B cell (primary cell): ENCODE measurements at regions not wholly inside any gene's neighbourhood (a gene's known extent, or its start where the extent isn't known, plus 50 kb on each side); places are given as distances from the start of the nearest gene placed in this dataset.

ENCODE experiments used
- ATAC-seq: fragments of 200-7000 bp; cut with Tn5 transposase; one replicate; pipeline ENCODE4 v1.10.0; 2021; ENCODE audit warnings: low read depth, mild to moderate bottlenecking, moderate number of reproducible peaks, moderate library complexity
- CTCF ChIA-PET: fragments of 350-600 bp; sonication (Branson Sonifier 250); formaldehyde crosslinking; loops from one replicate; lab custom pipeline; 2021; ENCODE audit warnings: antibody characterized with exemption, inconsistent platforms; lab: Charles Lee
- POLR2A ChIA-PET: fragments of 350-600 bp; sonication (Branson Sonifier 250); formaldehyde crosslinking; loops from one replicate; lab custom pipeline; 2021; ENCODE audit warnings: antibody characterized with exemption; lab: Charles Lee
- DNase-seq: peaks from one replicate; pipeline ENCODE4 v3.0.0; 2013
- H2AFZ ChIP-seq: 2 replicates; pipeline ENCODE4 v1.6.1; 2012; ENCODE audit warnings: mild to moderate bottlenecking, low read depth, low read length; ENCODE audit not compliant: insufficient read depth, poor library complexity, severe bottlenecking
- H3K27ac ChIP-seq, 2 donors: 1 replicate in 1 of 2; 2 replicates in 1 of 2; pipeline ENCODE4 v1.5.1; 2012 to 2013; ENCODE audit warnings: low read length in 2 of 2, mild to moderate bottlenecking in 2 of 2, moderate library complexity in 1 of 2
- H3K27me3 ChIP-seq, 4 experiments: fragments of 200-600 bp in 1 of 4; sonication (generic) in 1 of 4; replicated peaks in 1 of 4; 1 replicate in 2 of 4; 2 replicates in 2 of 4; pipeline versions ENCODE4 v1.6.1 to v1.7.0; 2013 to 2016; ENCODE audit warnings: low read length in 3 of 4, mild to moderate bottlenecking in 2 of 4, mixed read lengths in 1 of 4, moderate library complexity in 1 of 4; ENCODE audit not compliant: insufficient read depth in 4 of 4, control insufficient read depth in 3 of 4; ENCODE audit errors: control extremely low read depth in 1 of 4
- H3K36me3 ChIP-seq, 2 experiments: replicated peaks in 1 of 2; 1 replicate in 1 of 2; 2 replicates in 1 of 2; pipeline versions ENCODE4 v1.6.1 to v1.7.1; 2013; ENCODE audit warnings: low read length in 1 of 2; ENCODE audit not compliant: insufficient read depth in 2 of 2, control insufficient read depth in 1 of 2; ENCODE audit errors: control extremely low read depth in 1 of 2, extremely low read depth in 1 of 2
- H3K4me1 ChIP-seq, 2 donors: fragments of 200-600 bp in 1 of 2; sonication (generic) in 1 of 2; 1 replicate in 1 of 2; 2 replicates in 1 of 2; pipeline versions ENCODE4 v1.5.1 to v1.6.1; 2013 to 2017; ENCODE audit warnings: low read length in 2 of 2; ENCODE audit not compliant: control insufficient read depth in 2 of 2, insufficient read depth in 2 of 2
- H3K4me2 ChIP-seq: replicated peaks from 2 replicates; pipeline ENCODE3; 2012; ENCODE audit warnings: mild to moderate bottlenecking, low read depth, low read length; ENCODE audit not compliant: poor library complexity, severe bottlenecking
- H3K4me3 ChIP-seq, 5 experiments: fragments of 200-600 bp in 1 of 5; sonication (generic) in 1 of 5; 1 replicate in 3 of 5; 2 replicates in 2 of 5; pipeline versions ENCODE4 v1.5.1 to v1.7.0; 2011 to 2016; ENCODE audit warnings: low read length in 4 of 5, mild to moderate bottlenecking in 4 of 5, low read depth in 2 of 5, control low read depth in 1 of 5, moderate library complexity in 1 of 5; ENCODE audit not compliant: insufficient read depth in 1 of 5; ENCODE audit errors: control extremely low read depth in 1 of 5, extremely low read depth in 1 of 5
- H3K79me2 ChIP-seq: fragments of 200-600 bp; sonication (generic); one replicate; pipeline ENCODE4 v1.6.0; 2016; ENCODE audit warnings: low read length; ENCODE audit not compliant: control insufficient read depth, insufficient read depth
- H3K9ac ChIP-seq: fragments of 200-600 bp; sonication (generic); 2 replicates; pipeline ENCODE4 v1.6.1; 2017; ENCODE audit warnings: mild to moderate bottlenecking, low read length, moderate library complexity
- H3K9me3 ChIP-seq, 3 donors: one replicate each; pipeline versions ENCODE4 v1.6.1 to v1.7.1; 2013; ENCODE audit warnings: low read length in 2 of 3; ENCODE audit not compliant: control insufficient read depth in 2 of 3, insufficient read depth in 1 of 3; ENCODE audit errors: control extremely low read depth in 1 of 3
- H4K20me1 ChIP-seq: 2 replicates; pipeline ENCODE4 v1.6.0; 2012; ENCODE audit warnings: mild to moderate bottlenecking, low read length; ENCODE audit not compliant: insufficient read depth, control insufficient read depth, poor library complexity, severe bottlenecking
- H3K27ac Mint-ChIP-seq: one replicate; pipeline ENCODE4 v1.8.0; 2021; ENCODE audit warnings: mixed read lengths
- H3K27me3 Mint-ChIP-seq: one replicate; pipeline ENCODE4 v1.8.0; 2021; ENCODE audit warnings: mixed read lengths
- H3K4me1 Mint-ChIP-seq: one replicate; pipeline ENCODE4 v1.8.0; 2021; ENCODE audit warnings: mixed read lengths
- H3K4me3 Mint-ChIP-seq: one replicate; pipeline ENCODE4 v1.8.0; 2021; ENCODE audit warnings: mixed read lengths
- H3K9me3 Mint-ChIP-seq: one replicate; pipeline ENCODE4 v1.8.0; 2022; ENCODE audit warnings: mixed read lengths; ENCODE audit not compliant: insufficient read depth
- EZH2 ChIP-seq: IDR thresholded peaks from 2 replicates; pipeline ENCODE4 v1.6.1; 2012; ENCODE audit warnings: borderline replicate concordance, low read depth, mild to moderate bottlenecking, moderate library complexity, low read length; ENCODE audit not compliant: insufficient read depth, poor library complexity, severe bottlenecking
- WGBS: methylation state at CpG from one replicate; pipeline ENCODE4 v1.1.5; 2013; ENCODE audit warnings: missing lambda C conversion rate; ENCODE audit not compliant: insufficient coverage; 5-methylcytosine and 5-hydroxymethylcytosine counted together
- intact Hi-C: fragments of 100-400 bp; cut with micrococcal nuclease; formaldehyde crosslinking; loops from one replicate; pipeline ENCODE4 v1.10.0; 2022
- TF ChIP-seq, protein P1 (sequence below): fragments of 200-600 bp; IDR thresholded peaks from one replicate; pipeline ENCODE4 v1.8.0; 2022; ENCODE audit warnings: antibody characterized with exemption, mild to moderate bottlenecking

DNA sequence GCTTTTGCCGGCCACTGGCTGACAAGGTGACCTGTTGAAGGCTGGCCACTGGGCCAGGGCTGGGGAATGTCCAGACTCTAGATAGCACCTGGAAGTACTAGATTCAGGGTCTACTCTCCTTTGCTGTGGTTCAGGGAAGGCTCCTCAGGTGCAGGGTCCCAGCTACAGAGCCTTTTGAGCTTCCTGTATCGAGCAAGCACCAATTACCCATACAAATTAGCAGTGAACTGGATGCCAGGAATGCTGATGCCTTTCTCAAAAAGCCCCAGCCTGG lies 213.4 kb downstream of the CYP26B1 start:
- H3K27ac Mint-ChIP-seq: no peak overlapping the region
- no peak for TF ChIP-seq EZH2
- TF ChIP-seq, protein P1, sequence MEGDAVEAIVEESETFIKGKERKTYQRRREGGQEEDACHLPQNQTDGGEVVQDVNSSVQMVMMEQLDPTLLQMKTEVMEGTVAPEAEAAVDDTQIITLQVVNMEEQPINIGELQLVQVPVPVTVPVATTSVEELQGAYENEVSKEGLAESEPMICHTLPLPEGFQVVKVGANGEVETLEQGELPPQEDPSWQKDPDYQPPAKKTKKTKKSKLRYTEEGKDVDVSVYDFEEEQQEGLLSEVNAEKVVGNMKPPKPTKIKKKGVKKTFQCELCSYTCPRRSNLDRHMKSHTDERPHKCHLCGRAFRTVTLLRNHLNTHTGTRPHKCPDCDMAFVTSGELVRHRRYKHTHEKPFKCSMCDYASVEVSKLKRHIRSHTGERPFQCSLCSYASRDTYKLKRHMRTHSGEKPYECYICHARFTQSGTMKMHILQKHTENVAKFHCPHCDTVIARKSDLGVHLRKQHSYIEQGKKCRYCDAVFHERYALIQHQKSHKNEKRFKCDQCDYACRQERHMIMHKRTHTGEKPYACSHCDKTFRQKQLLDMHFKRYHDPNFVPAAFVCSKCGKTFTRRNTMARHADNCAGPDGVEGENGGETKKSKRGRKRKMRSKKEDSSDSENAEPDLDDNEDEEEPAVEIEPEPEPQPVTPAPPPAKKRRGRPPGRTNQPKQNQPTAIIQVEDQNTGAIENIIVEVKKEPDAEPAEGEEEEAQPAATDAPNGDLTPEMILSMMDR: no peak
- H2AFZ ChIP-seq: no peak overlapping the region

DNA sequence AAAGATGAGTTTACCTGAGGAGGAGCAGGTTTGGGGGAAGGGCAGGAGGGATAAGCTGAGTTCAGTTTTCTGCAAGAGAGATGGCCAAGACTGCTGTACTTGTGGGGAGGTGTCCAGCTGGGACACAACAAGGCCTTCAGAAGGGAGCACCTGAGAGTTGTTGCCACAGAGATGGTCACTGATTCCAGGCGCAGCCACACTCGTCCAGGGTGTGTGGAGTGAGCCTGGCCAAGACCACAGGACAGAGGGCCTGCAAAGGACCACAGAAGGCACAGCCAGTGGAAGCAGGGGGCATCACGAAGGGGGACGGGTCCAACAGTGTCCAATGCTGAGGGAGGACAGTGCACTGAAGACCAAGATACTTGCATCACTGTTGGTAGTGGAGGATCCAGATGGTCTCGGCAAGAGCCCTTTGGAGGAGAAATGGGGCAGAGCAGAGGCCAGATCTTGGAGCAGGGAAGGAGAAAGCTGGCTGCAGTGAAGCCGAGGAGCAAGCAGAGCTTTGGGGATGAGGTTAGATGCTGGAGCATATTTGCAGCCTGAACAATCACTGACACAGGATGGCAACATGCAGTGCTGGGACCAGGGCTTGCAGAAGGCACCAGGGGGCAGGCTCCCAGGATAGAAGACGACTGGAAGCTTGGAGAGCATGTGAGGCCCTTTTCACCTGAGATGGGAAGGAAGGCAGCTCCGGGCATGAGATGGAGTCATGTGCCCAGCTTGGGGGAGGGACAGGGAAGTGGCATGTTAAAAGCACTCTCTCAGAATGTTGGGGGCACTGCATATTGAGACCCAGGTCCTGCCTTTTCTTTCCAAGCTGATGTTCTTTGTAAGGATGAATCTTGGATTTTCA lies 214.0 kb downstream of the CYP26B1 start:
- no peaks in the 10 kb centered on the region for H3K9me3 Mint-ChIP-seq
- ATAC-seq (no peak), DNase-seq (no peak)
- Histone ChIP-seq H3K36me3 (no peaks in the 10 kb centered on the region), H3K27me3 (no peaks in the 10 kb centered on the region), H3K79me2 (no peaks in the 10 kb centered on the region), H3K4me2 (no peak overlapping the region), H4K20me1 (no peaks in the 10 kb centered on the region), H3K4me3 (no peak overlapping the region), H3K9me3 (no peaks in the 10 kb centered on the region), H2AFZ (no peak overlapping the region), H3K9ac (no peak overlapping the region), H3K4me1 (no peaks in the 10 kb centered on the region), H3K27ac (no peak overlapping the region)
- POLR2A ChIA-PET: no interaction called here
- no peak for TF ChIP-seq EZH2
- no peaks in the 10 kb centered on the region for H3K4me1 Mint-ChIP-seq
- CTCF ChIA-PET: interaction anchor here (3.9 kb wide), 1 partner anchor 9 kb away, joined by 13 read pairs; no protein-coding TSS in a partner anchor
- no peak overlapping the region for H3K4me3 Mint-ChIP-seq
- 61% methylated on average over 8 of the region's 8 CpGs for WGBS
- no peak overlapping the region for H3K27ac Mint-ChIP-seq
- no peaks in the 10 kb centered on the region for H3K27me3 Mint-ChIP-seq
- intact Hi-C loops: no loop called here

More for the DNA sequence above, 213.4 kb downstream of the CYP26B1 start:
- Mint-ChIP-seq H3K27me3 (no peaks in the 10 kb centered on the region), H3K4me1 (no peaks in the 10 kb centered on the region), H3K9me3 (no peaks in the 10 kb centered on the region), H3K4me3 (no peak overlapping the region)
- Histone ChIP-seq H3K4me1 (no peaks in the 10 kb centered on the region), H3K36me3 (no peaks in the 10 kb centered on the region), H4K20me1 (no peaks in the 10 kb centered on the region), H3K9ac (no peak overlapping the region), H3K9me3 (no peaks in the 10 kb centered on the region), H3K4me2 (no peak overlapping the region), H3K27ac (no peak overlapping the region), H3K27me3 (no peaks in the 10 kb centered on the region), H3K4me3 (no peak overlapping the region), H3K79me2 (no peaks in the 10 kb centered on the region)
- intact Hi-C loops: no loop called here
- ChIA-PET CTCF (interaction anchor here (3.9 kb wide), 1 partner anchor 10 kb away, joined by 13 read pairs; no protein-coding TSS in a partner anchor), POLR2A (no interaction called here)
- DNase-seq (no peak), ATAC-seq (no peak)
- WGBS: 85% methylated on average over 2 of the region's 2 CpGs
